A673 (cell line): ENCODE measurements at regions not wholly inside any gene's neighbourhood (a gene's known extent, or its start where the extent isn't known, plus 50 kb on each side); places are given as distances from the start of the nearest gene placed in this dataset.

ENCODE experiments used
- BruUV-seq: library from RNA; stranded (reverse); fragments of 400-500 nt; replicated peaks from 2 replicates; lab custom pipeline; 2021; lab: Mats Ljungman, UMichigan
- CTCF ChIA-PET: fragments of 300-600 bp; sonication (Branson Sonifier 250); formaldehyde crosslinking; loops from one replicate; lab custom pipeline; 2022; ENCODE audit warnings: antibody characterized with exemption; lab: Charles Lee
- POLR2A ChIA-PET: fragments of 300-600 bp; sonication (Branson Sonifier 250); formaldehyde crosslinking; loops from one replicate; lab custom pipeline; 2022; ENCODE audit warnings: antibody characterized with exemption; ENCODE audit not compliant: low non-redundant PET; lab: Charles Lee
- DNase-seq: peaks from one replicate; pipeline ENCODE4 v3.0.0-alpha.2; 2015; ENCODE audit warnings: low spot score
- H3K27ac ChIP-seq: fragments of 200-600 bp; sonication (generic); 2 replicates; pipeline ENCODE4 v1.5.1; 2016; ENCODE audit warnings: mixed run types, low read depth, mild to moderate bottlenecking, mixed read lengths, antibody characterized with exemption, low read length; ENCODE audit not compliant: poor library complexity, severe bottlenecking
- H3K27me3 ChIP-seq: fragments of 200-600 bp; sonication (generic); replicated peaks from 2 replicates; pipeline ENCODE4 v1.6.1; 2017; ENCODE audit warnings: mixed run types, low read depth, mild to moderate bottlenecking, mixed read lengths, antibody characterized with exemption, low read length; ENCODE audit not compliant: insufficient read depth, poor library complexity
- H3K36me3 ChIP-seq: fragments of 200-600 bp; sonication (generic); 2 replicates; pipeline ENCODE4 v1.6.1; 2016; ENCODE audit warnings: mixed run types, mild to moderate bottlenecking, mixed read lengths, antibody characterized with exemption, low read length; ENCODE audit not compliant: insufficient read depth, poor library complexity, severe bottlenecking
- H3K4me1 ChIP-seq: fragments of 200-600 bp; sonication (generic); 2 replicates; pipeline ENCODE4 v1.6.1; 2017; ENCODE audit warnings: mixed run types, mild to moderate bottlenecking, mixed read lengths, antibody characterized with exemption, low read length; ENCODE audit not compliant: insufficient read depth, poor library complexity, severe bottlenecking
- H3K4me3 ChIP-seq: fragments of 200-600 bp; sonication (generic); 2 replicates; pipeline ENCODE4 v1.5.1; 2016; ENCODE audit warnings: low read depth, mixed run types, mild to moderate bottlenecking, mixed read lengths, low read length; ENCODE audit not compliant: poor library complexity, severe bottlenecking
- H3K9me3 ChIP-seq: fragments of 200-600 bp; sonication (generic); 2 replicates; pipeline ENCODE4 v1.6.1; 2016; ENCODE audit warnings: mixed run types, low read depth, mild to moderate bottlenecking, mixed read lengths, antibody characterized with exemption, low read length; ENCODE audit not compliant: poor library complexity, severe bottlenecking
- CTCF ChIP-seq: fragments of 300-800, 200-600 bp; sonication (generic); conservative IDR thresholded peaks from 2 replicates; pipeline ENCODE4 v1.5.1; 2017; ENCODE audit warnings: low read depth, mild to moderate bottlenecking, antibody characterized with exemption, low read length, moderate library complexity, mixed read lengths
- EZH2 ChIP-seq: fragments of 200-600 bp; sonication (generic); IDR thresholded peaks from 2 replicates; pipeline ENCODE4 v1.6.1; 2017; ENCODE audit warnings: borderline replicate concordance, low read depth, mild to moderate bottlenecking, mixed read lengths, antibody characterized with exemption, low read length; ENCODE audit not compliant: poor library complexity, severe bottlenecking
- intact Hi-C: fragments of 100-400 bp; cut with micrococcal nuclease; formaldehyde crosslinking; loops from one replicate; pipeline ENCODE4 v1.10.0; 2022; ENCODE audit not compliant: unreplicated experiment

GRCh38 chr16:48897698-48898205, 287.8 kb upstream of the N4BP1 start:
- Histone ChIP-seq H3K27me3 (peaks cover 53% of the 10 kb centered on the region), H3K27ac (no peak overlapping the region), H3K9me3 (no peaks in the 10 kb centered on the region), H3K4me1 (no peaks in the 10 kb centered on the region), H3K36me3 (no peaks in the 10 kb centered on the region), H3K4me3 (no peak overlapping the region)
- ChIA-PET CTCF (no interaction called here), POLR2A (no interaction called here)
- intact Hi-C loops, result no loop called here
- no peak for TF ChIP-seq CTCF
- TF ChIP-seq EZH2, result no peak
- no peak for DNase-seq
- BruUV-seq, result no TSS peak

- ChIA-PET CTCF (no interaction called here), POLR2A (no interaction called here)
- Histone ChIP-seq H3K4me1 (no peaks in the 10 kb centered on the region), H3K4me3 (no peak overlapping the region), H3K9me3 (no peaks in the 10 kb centered on the region), H3K27ac (no peak overlapping the region), H3K27me3 (peaks cover 32% of the 10 kb centered on the region), H3K36me3 (no peaks in the 10 kb centered on the region)
- intact Hi-C loops, result no loop called here
- DNase-seq, result no peak
- TF ChIP-seq EZH2 (no peak), CTCF (no peak)
- BruUV-seq, result no TSS peak
These were observed 285.2 kb upstream of the N4BP1 start for GRCh38 chr16:48895142-48895541.

GRCh38 chr16:48892893-48893292, 282.9 kb upstream of the N4BP1 start:
- ChIA-PET POLR2A (no interaction called here), CTCF (no interaction called here)
- H3K27ac ChIP-seq, result no peak overlapping the region
- H3K27me3 ChIP-seq, result peaks cover 23% of the 10 kb centered on the region
- H3K4me3 ChIP-seq, result no peak overlapping the region
- no peaks in the 10 kb centered on the region for H3K9me3 ChIP-seq
- TF ChIP-seq CTCF, result no peak
- no peak for TF ChIP-seq EZH2
- H3K36me3 ChIP-seq, result no peaks in the 10 kb centered on the region
- no peaks in the 10 kb centered on the region for H3K4me1 ChIP-seq
- intact Hi-C loops, result no loop called here
- DNase-seq, result no peak
- BruUV-seq, result no TSS peak
